Thyroid gland (tissue), 4 donors: ENCODE measurements at regions not wholly inside any gene's neighbourhood (a gene's known extent, or its start where the extent isn't known, plus 50 kb on each side); places are given as distances from the start of the nearest gene placed in this dataset.

Experiments used
- POLR2A ChIP-seq, 2 donors: fragments of 450-650 bp; IDR thresholded peaks; one replicate each; pipeline ENCODE4 v1.6.1; 2017; ENCODE audit warnings: antibody characterized with exemption in 2 of 2, mild to moderate bottlenecking in 2 of 2, moderate library complexity in 1 of 2
- TF ChIP-seq, protein P1 (sequence below), 6 experiments: fragments of 200-600 bp in 3 of 6; fragments of 450-650 bp in 3 of 6; sonication (generic) in 3 of 6; IDR thresholded peaks; one replicate each; pipeline ENCODE4 v1.5.1; 2016 to 2019; ENCODE audit warnings: antibody characterized with exemption in 6 of 6, mild to moderate bottlenecking in 2 of 6, inconsistent platforms in 1 of 6, moderate library complexity in 1 of 6

DNA sequence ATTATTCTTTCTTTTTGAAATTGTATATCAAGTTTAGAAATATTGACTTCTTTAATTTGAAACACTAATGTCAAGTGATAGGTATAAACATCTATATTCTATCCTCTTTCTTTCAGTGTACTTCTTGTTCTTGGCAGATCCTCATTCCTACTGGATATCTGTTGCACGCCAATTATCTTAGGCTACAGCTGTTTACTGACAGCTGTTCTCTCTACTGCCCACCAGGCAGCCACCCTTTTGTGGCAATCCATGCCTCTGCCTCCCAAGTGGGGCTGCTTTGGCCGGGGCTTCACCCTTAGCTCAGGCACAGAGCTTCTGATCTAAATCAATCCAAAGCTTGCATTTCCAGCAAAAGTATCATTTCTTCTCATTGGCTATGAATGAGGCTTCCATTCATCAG is 50.6 kb upstream of the ITSN2 start:
- TF ChIP-seq, protein P1, sequence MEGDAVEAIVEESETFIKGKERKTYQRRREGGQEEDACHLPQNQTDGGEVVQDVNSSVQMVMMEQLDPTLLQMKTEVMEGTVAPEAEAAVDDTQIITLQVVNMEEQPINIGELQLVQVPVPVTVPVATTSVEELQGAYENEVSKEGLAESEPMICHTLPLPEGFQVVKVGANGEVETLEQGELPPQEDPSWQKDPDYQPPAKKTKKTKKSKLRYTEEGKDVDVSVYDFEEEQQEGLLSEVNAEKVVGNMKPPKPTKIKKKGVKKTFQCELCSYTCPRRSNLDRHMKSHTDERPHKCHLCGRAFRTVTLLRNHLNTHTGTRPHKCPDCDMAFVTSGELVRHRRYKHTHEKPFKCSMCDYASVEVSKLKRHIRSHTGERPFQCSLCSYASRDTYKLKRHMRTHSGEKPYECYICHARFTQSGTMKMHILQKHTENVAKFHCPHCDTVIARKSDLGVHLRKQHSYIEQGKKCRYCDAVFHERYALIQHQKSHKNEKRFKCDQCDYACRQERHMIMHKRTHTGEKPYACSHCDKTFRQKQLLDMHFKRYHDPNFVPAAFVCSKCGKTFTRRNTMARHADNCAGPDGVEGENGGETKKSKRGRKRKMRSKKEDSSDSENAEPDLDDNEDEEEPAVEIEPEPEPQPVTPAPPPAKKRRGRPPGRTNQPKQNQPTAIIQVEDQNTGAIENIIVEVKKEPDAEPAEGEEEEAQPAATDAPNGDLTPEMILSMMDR (IDR thresholded peaks at IDR 0.05): no peak
- no peak for TF ChIP-seq POLR2A (IDR thresholded peaks at IDR 0.05)
